Stimulated activated CD8-positive, alpha-beta memory T cell treated with anti-CD3 and anti-CD28 coated beads, Interleukin-7, amount 100 ng/mL, for 48 hours (primary cell): ENCODE measurements at regions not wholly inside any gene's neighbourhood (a gene's known extent, or its start where the extent isn't known, plus 50 kb on each side); places are given as distances from the start of the nearest gene placed in this dataset.

Experiments
- DNase-seq, 2 donors: peaks; one replicate each; pipeline ENCODE4 v3.0.0-alpha.2; 2020; ENCODE audit warnings: low read depth in 1 of 2; ENCODE audit errors: extremely low read depth in 1 of 2

DNA sequence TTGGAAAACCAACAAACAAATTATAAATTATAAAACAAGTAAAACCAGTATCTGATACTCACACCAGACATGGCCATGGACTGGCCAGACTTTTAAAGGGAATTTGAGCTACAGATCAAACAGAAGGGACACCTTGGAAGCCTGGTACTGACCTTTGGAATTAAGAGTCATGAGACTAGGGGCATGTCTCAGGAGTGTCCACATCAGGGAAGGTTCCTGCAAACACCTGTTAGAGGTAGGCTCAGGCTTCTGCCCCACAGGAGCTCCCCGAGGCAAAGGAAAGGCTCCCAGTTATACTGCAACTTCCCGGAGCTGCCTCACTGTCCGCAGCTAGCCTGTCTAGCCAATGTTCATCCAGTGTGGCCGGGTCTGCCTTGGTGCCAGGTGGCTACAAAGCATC, 290.1 kb downstream of the BUD13 start:
- no peak for DNase-seq

DNA sequence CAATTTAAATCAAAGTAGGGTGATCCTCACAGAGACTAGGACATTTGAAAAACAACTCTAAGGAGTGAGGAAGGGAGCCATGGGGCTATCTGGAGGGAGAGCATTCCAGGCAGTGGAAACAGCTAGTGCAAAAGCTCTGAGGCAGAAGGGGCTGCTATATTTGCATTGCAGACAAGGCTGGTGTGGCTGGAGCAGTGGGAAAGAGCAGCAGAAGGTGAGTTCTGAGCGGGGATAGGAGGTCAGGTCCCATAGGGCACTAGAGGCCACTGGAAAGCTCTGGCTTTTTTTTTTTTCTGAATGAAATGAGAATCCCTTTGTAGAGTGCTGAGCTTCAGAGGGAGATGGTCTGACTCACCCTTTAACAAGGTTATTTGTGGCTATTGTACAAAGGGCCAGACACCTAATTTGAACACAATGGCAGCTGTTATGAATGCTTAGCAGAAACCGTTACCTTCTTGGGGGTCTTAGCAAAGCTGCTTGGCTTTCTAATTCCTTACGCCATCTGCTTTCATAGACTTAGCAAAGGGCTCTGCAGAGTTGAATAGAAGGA, 291.6 kb downstream of the BUD13 start:
- DNase-seq = no peak

DNA sequence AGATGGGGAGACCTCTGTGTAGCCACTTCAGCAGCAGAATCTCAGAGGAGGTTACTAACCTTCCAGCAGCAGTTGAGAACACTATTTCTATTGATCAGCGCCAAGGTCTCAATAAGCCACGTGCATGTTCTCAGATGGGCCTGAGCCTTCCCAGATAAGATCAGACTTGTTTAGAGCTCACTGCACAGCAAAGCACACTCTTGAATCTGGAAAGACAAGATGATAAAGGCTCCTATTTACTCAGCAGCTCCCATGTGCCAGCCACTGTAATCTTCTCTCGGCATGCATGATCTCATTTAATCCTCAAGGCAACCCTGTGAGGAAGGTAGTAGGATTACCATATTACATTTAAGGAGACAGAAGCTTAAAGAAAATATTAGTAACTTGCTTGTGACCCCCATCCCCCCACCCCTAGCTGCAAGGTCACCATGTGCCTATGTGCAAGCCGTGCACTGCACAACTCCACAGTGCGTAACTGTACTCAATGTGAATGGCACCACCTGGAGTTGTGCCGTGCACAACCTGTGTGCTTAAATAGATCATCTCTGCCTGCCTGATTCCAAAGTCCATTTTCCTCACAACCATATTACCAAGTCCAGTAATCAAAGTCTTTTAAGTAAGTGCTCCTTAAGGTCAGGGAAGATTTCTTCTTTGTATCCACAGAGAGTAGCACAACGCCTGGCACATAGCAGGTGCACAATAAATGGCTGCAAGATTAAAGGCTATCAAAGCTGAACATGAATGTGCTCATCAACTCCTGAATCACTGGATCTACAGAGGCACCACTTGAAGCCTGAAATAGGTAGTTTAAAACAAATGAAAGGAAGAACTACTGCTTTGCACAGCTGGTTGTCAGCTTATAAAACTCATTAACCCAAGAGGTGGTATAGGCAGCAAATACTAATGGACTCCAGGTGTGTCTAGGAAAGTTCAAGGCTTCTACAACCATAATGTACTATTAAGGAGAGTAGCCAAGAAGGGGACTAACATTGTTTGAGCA, 293.8 kb downstream of the BUD13 start:
- no peak for DNase-seq

DNA sequence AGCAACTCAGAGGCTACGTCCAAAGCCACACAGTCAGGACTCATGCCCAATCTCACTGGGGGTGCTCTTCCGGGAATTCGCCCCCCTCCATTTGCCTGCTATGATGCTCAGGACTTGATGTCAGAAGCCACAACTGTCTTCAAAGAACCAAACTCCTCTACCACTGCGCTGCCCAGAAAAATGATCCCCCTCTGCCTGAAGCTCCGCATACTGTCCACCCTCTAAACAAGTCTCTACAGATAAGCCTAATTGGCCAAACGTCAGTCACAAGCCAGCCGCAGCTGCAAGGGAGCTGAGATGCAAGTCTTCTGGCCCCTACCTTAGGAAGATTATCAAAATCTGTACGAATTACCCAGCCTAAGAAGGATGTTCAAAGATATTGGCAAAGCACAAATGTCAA, 294.6 kb downstream of the BUD13 start:
- DNase-seq = no peak

DNA sequence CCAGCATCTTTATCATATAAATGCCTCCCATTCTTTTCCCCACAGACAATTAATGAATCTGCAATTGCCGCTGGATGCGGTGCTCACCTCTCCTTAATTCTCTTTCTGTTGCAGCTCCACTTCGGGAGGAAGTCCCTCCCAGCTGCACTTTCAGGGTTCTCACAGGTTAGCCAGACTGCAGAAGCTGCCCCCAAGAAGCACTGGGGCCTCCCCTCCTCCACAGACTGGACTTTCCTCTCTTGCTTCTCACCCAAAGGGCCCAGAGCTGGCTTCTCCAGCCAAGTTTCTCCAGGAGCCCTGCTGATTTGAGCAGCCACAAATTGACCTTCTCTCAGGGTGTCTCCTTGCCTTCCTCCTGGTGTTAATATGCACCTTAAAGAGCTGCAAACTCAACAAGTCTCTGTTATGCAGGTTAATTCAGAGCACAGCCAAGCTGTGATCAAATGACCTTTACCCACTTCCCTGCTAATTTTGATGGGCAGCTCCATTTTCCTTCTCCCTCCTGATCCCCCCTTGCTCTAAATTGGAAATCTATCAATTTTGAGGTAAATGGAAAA, 298.9 kb downstream of the BUD13 start:
- no peak for DNase-seq

DNA sequence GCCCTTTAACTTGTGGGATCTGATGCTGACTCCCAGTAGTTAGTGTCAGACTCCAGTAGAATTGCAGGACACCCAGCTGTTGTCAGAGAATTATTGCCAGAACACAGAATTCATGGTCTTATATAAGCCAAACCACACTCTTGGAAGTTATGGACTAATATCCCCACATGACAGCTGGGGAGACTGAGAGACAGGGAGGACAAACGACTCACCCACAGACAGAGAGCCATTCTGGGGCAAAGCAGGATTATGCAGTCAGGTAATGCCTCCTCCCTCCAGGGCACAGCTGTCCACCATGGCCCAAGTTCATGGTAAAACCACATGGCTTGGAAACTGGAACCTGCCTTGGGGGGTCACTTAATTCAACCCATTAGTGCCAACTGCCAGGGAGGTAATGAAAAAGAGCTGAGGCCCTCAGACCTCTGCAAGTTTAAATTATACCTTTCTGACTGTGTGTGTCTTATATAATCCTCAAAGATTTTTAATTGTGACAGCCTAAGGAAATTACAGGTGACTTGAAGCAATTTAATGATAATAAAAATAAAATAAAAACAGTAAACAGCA, 299.5 kb downstream of the BUD13 start:
- no peak for DNase-seq

DNA sequence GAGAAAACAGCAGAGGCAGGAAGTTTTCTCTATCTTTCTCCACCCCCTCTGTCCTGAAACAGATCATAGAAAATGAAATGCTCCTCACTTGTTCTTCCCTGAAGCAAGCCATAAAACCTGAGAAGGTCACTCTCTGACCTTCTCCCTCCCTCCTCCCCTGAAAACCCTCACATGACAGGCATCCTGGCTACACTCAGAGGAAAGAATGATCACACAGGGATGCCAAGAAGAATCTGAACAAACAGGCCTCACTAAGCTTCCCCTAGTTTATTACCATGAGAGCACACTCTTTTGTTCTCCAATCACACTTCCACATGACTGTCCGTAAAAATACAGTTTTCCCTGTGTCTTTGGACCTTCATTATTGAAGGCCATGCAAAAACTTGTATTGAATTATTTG, 300.1 kb downstream of the BUD13 start:
- DNase-seq = no peak

DNA sequence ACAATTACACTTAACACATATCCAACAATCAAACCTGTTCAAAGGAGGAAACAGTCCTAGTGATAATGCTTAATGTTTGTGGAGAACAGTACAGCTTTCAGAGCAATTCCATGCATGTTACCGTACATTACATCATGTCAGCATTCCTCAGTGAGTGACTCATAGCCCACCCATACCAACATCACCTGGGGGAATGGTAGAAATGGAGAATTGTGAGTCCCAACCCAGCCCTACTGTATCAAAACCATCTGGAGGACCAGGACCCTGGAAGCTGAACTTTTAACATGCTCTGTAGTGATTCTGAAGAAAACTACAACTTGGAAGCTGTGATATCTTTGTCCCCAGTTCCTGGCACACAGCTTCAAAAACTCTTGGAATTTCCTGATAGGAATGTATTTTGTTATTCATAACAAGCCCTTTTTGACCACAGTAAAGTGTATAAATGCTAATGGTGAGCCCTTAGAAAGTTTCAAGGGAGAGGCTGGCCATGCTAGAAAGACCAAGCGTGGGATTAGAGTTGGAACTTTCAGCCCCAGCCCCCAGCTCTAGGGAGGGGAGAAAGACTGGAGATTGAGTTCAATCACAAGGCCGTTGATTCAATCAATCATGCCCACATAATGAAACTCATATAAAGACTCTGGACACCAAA, 301.1 kb downstream of the BUD13 start:
- DNase-seq = no peak

DNA sequence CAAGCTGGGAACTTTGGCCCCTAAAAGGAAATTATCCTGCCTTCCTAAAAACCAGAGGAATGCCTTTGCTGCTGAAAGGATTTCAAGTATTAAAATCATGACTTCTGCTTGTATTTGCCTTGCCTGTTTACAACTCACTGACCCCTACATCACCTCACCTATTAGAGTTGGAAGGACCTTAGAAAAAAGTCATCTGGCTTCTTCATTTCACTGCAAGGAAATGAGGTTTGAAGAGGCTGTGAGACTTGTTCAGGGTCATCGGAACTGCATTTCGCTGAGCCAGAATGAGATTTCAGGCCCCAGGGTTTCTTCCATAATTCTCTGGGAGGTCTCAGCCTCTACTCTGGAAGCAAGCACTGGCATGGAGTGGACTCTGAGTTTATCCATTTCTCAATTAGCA, 304.1 kb downstream of the BUD13 start:
- no peak for DNase-seq

DNA sequence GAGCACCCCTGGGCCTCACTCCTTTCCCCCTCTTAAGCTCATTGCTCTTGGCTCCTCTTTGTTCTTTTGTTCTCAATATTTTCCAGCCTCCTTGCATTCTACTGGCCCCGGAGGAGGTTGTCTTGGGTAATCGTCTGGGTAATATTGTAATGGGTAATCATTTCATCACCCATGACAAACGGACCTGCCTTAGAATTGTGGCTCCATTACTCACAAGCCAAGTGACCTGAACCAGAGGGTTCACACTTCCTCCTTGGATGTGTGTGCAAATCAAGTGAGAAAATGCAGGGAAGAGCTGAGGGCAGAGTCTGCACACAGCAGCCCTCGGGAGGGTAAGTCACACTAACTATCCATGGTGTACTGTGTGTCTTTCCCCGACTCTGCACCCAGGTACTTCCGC, 305.0 kb downstream of the BUD13 start:
- no peak for DNase-seq

DNA sequence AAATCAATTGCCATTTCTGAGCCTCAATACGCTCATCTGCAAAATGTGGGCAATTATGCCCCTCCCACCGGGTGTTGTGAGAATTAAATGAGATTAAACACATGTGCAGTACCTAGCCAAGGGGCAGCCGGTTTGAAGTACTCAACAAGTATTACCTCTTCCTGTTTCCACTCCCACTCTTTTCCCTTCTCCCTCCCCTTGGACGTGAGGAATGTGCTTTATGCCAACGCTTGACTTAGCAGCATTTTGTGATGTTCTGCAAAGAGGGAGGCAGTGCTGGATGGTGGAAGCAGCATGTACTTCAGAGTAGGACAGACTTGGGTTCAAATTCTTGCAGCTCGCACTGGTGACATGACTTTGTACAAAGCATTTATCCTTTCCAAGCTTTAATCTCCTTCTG, 306.0 kb downstream of the BUD13 start:
- no peak for DNase-seq

DNA sequence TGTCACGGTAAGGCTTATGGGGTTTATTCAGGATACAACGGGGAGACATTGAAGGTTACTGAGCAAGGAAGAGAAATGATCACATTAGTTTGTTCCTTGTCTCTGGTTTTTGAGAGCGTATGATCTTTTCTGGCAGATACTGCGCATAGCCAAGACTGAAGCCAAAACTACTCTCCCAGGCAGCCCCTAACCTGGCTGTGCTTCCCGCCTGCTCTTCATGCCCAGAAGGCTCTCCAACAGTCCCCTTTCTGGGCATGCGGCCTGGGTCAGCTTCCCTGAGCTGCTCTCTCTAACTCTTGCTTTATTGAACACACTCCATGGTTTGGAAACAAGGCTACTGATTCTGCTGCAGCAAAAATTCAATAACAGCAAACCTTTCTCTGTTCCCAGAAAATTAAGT, 306.6 kb downstream of the BUD13 start:
- no peak for DNase-seq

DNA sequence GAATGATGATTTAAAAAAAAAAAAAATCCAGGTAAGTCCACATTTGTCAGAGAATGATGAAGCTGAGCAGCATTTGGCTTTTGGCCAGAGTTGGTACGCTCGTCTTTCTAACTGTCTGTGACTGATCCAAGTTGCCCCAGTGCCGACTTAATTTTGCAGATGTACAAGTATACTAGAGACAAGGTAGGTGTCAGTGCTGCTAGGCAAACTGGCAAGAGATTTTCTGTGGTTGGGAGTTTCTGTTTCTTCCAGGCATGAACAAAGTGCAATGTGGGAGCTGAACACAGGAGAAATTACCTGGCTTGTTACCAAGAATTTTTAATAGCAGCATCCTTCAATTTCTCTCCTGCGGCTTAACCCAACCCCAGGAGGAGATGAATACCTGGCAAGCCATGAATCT, 307.7 kb downstream of the BUD13 start:
- no peak for DNase-seq

DNA sequence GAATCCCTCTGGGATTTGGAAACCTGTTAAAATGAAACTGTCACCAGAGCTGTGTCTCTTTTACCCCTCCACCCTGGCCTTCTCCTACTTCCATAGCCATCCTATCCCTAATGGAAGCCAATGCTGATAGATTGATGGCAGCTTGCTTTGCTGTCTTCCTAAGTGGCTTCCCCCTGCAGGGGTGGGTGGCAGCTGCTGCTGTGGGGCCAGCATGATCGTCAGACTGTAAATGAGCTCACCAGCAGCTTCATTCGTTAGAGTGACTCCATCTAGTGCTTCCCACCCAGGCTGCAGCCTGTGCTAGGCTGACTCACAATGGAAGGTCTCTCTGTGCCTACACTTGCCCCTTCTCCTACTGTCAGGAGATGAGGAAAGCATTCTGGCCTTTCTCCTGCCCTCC, 311.0 kb downstream of the BUD13 start:
- DNase-seq = no peak

DNA sequence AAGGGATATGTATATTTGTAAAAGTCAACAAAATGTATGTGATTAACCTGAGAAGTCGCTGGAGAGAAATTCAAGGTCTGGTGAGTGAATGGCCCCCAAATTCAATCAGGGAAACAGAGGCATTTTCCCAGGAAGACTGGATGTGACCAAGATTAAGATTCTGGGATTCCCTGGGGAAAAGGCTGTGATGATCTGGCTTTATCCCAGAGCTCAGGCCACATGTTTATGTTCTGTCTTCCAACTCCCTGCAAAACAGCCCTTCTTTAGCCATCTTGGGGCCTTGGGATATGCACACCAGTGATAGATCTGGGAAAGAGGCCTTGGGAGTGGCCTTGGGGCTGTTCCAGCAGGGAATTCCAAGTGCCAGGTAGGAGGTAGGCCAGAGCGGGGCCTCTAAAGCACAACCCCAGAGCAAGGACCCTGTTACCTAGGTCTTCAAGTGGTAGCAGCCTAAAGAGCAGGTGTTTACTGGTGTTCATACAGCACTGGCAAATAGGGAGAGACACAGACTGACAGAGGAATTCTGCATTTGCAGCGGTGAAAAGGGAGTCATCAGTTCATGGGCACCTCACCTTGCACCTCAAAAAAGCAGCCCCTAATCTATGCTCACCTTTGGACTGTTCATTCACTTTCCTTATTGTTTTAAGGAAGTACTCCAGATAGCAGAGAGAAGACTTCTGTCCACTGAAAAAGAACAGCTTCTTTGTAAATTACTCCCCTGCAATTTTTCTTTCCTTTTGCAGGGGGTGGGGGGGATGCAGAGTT, 312.4 kb downstream of the BUD13 start:
- DNase-seq = no peak

DNA sequence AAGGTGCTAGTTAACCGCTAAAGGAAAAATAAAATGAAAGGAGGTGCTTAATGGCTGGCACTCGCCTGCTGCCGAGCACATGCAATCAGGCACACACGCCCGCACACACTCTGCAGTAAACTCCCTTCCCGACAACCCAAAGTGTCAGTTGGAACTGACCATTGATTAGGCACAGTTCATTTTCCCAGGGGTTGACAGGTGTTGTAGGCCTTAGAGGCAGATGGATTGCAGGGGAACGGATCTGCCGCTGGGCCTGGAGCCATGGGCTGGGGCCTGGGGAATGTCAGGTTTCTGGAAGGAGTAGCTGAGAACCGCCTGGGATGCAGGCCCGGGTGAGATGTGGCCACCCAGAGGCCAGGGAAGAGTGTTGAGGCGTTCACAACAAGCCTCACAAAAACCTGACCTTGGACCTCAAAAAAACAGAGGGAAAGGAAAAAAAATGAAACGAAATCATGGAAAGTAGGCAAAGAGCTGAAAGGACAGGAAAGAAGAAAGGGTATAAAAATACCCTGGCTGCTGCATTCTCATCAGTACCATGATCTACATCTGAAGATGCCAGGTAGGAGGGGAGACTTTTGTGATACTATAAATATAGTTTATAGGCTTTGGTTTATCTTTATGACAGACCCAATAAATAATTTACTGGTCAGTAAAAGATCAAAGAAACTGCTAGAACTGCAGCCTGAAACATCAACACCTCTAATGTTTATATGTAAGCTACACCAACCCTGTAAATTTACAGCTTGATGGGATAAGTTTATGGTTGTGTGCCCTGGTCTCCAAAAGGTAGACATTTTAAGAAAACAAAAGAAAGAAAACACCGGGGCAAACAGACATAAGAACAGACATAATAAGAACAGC, 313.4 kb downstream of the BUD13 start:
- DNase-seq = no peak

DNA sequence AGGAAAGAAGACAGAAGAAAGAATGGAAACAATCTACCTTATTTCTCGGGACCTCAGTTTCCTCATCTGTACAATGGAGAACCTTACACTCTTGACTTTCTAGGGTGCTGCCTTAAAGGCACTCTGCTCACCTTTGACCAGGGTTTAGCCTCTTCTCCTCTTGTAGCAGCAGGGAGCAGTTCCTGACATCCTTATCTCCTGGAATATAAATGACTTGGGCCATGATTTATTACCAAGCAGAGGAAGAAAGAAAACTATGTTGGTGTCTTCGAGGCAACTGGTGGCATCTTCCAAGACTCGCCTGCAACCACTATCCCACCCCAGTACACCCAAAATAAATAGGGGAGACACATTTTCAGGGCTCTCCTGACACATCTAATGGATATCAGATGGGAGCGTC, 314.2 kb downstream of the BUD13 start:
- no peak for DNase-seq

DNA sequence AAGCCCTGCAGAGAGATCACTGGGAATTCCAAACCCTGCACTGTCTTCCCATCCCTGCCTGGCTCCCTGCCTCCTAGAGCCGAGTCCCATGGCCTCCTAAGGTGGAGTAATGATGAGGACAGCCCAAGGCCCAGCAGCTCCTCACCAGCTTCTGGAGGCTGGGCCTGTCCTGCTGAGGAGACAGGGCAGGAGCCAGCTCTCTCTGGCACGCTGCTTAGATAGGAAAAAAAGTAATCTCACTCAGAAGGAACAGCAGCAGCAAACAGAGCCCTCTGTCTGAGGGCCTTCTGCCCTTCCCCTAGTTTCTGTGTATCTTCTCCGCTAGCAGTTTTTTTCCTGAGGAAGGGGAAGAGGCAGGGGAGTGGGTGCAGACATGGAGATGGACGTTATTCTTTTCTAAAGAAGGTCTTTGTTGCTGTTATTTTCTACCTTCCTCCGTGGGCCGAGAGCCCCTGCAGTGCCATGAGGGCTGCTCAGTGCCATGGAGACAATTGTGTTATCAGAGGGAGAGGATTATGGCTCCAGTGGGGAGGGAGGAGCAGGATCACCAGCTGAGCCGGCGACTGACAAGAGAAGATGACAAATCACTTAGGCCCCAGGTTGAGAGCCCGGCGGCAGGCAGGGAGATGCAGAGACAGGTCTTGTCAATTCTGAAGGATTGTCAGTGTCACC, 315.3 kb downstream of the BUD13 start:
- no peak for DNase-seq

DNA sequence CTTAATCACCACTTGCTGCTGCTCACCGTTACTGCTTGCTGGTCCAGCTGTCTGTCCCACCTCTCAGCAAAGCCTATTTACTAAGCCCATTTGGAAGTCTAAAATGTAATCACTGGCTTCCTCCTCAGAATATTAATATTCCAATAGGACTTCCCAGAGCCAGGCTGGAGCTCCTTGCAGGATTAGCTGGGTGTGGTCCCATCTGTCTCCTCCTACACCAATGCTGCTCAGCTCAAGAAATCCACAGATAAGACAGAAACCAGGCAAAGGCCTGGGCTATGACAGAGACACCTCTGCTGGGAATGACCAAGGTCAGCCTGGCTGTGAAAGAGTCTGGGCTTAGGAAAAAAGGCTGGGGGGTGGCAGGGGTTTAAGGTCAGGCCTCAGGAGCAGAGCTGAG, 317.8 kb downstream of the BUD13 start:
- no peak for DNase-seq
